Osteocyte (in vitro differentiated cells): ENCODE measurements at regions not wholly inside any gene's neighbourhood (a gene's known extent, or its start where the extent isn't known, plus 50 kb on each side); places are given as distances from the start of the nearest gene placed in this dataset.
A peak's percentile ranks its signal among the peaks of the same experiment; 100 is the strongest.

Experiments
- DNase-seq: peaks from one replicate; pipeline ENCODE4 v3.0.0; 2021; ENCODE audit warnings: mixed read lengths; ENCODE audit not compliant: unreplicated experiment; ENCODE audit errors: extremely low spot score
- H3K27ac Mint-ChIP-seq: one replicate; pipeline ENCODE4 v1.8.0; 2021; ENCODE audit warnings: mild to moderate bottlenecking, mixed read lengths; ENCODE audit not compliant: unreplicated experiment
- H3K27me3 Mint-ChIP-seq: one replicate; pipeline ENCODE4 v1.8.0; 2021; ENCODE audit warnings: mixed read lengths; ENCODE audit not compliant: unreplicated experiment
- H3K36me3 Mint-ChIP-seq: one replicate; pipeline ENCODE4 v1.8.0; 2021; ENCODE audit warnings: mixed read lengths; ENCODE audit not compliant: unreplicated experiment
- H3K4me1 Mint-ChIP-seq: one replicate; pipeline ENCODE4 v1.8.0; 2021; ENCODE audit warnings: mixed read lengths; ENCODE audit not compliant: unreplicated experiment
- H3K4me3 Mint-ChIP-seq: one replicate; pipeline ENCODE4 v1.8.0; 2021; ENCODE audit warnings: mild to moderate bottlenecking, moderate library complexity, mixed read lengths; ENCODE audit not compliant: unreplicated experiment
- H3K9me3 Mint-ChIP-seq: one replicate; pipeline ENCODE4 v1.8.0; 2021; ENCODE audit warnings: mixed read lengths; ENCODE audit not compliant: unreplicated experiment
- TF ChIP-seq, protein P1 (sequence below): fragments of 200-600 bp; sonication (generic); IDR thresholded peaks from 2 replicates; pipeline ENCODE4 v1.5.0; 2021; ENCODE audit warnings: antibody characterized with exemption, mild to moderate bottlenecking, moderate library complexity

DNA sequence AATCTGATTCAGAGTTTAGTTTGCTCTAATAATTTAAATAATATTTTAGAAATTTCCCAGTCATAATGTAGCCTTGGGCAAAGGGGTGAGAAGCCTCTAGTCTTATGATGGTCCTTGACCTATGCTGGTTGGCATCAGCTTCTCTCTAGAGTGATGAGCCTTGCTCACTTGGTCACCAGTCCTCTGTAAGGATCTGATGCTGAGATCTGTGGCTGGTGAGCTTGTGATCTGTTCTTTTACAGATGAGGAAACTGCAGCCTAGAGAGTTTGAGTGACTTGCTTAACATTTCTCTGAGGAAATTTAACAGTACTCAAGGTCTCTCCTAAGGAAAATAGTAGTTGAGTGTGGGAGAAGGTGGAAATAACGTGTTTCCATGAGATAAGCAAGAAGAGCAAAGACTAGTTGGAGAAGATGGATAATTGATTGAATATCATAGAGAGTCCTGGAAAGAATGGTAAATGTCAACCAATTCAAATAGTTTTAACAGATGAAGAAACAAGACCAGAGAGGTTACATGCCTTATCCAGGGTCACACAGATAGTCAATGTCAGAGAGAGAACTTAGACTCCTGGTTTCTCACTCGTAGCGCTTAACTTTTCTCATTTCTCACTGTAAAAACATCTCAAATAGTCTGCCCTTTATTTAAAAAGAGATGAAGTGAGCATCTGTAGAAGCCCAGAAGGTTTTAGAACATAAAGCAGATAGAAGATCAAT, 89.7 kb upstream of the ETV6 start:
- peaks cover 6% of the 10 kb centered on the region for H3K27me3 Mint-ChIP-seq
- H3K27ac Mint-ChIP-seq = no peak overlapping the region
- TF ChIP-seq, protein P1, sequence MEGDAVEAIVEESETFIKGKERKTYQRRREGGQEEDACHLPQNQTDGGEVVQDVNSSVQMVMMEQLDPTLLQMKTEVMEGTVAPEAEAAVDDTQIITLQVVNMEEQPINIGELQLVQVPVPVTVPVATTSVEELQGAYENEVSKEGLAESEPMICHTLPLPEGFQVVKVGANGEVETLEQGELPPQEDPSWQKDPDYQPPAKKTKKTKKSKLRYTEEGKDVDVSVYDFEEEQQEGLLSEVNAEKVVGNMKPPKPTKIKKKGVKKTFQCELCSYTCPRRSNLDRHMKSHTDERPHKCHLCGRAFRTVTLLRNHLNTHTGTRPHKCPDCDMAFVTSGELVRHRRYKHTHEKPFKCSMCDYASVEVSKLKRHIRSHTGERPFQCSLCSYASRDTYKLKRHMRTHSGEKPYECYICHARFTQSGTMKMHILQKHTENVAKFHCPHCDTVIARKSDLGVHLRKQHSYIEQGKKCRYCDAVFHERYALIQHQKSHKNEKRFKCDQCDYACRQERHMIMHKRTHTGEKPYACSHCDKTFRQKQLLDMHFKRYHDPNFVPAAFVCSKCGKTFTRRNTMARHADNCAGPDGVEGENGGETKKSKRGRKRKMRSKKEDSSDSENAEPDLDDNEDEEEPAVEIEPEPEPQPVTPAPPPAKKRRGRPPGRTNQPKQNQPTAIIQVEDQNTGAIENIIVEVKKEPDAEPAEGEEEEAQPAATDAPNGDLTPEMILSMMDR = no peak
- no peak overlapping the region for H3K4me3 Mint-ChIP-seq
- H3K36me3 Mint-ChIP-seq = no peaks in the 10 kb centered on the region
- no peaks in the 10 kb centered on the region for H3K9me3 Mint-ChIP-seq
- DNase-seq = no peak
- peaks cover 26% of the 10 kb centered on the region for H3K4me1 Mint-ChIP-seq

DNA sequence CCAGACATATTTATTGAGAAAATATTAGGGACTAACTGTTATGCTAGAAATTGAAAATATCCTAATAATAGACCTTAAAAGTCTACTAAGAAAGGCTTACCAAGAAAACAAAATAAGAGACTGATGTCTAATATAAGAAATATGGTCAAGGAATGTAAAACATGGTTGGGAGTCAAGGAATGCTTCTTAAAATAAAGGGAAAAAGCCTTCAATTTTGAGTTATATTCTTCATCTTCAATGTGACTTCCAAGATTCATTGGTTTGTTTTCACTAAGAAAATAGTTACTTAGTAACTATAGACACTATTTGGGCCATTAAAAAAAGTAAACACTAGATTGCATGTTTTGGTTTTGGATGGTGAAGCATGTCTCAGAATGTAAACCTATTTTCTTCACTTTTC, 88.1 kb upstream of the ETV6 start:
- peaks cover 1% of the 10 kb centered on the region for H3K27me3 Mint-ChIP-seq
- H3K36me3 Mint-ChIP-seq = no peaks in the 10 kb centered on the region
- no peak for DNase-seq
- peak overlapping the region; percentile 48 for H3K27ac Mint-ChIP-seq
- H3K4me1 Mint-ChIP-seq = peaks cover 22% of the 10 kb centered on the region
- H3K4me3 Mint-ChIP-seq = no peak overlapping the region
- H3K9me3 Mint-ChIP-seq = no peaks in the 10 kb centered on the region
- TF ChIP-seq, protein P1 = no peak

DNA sequence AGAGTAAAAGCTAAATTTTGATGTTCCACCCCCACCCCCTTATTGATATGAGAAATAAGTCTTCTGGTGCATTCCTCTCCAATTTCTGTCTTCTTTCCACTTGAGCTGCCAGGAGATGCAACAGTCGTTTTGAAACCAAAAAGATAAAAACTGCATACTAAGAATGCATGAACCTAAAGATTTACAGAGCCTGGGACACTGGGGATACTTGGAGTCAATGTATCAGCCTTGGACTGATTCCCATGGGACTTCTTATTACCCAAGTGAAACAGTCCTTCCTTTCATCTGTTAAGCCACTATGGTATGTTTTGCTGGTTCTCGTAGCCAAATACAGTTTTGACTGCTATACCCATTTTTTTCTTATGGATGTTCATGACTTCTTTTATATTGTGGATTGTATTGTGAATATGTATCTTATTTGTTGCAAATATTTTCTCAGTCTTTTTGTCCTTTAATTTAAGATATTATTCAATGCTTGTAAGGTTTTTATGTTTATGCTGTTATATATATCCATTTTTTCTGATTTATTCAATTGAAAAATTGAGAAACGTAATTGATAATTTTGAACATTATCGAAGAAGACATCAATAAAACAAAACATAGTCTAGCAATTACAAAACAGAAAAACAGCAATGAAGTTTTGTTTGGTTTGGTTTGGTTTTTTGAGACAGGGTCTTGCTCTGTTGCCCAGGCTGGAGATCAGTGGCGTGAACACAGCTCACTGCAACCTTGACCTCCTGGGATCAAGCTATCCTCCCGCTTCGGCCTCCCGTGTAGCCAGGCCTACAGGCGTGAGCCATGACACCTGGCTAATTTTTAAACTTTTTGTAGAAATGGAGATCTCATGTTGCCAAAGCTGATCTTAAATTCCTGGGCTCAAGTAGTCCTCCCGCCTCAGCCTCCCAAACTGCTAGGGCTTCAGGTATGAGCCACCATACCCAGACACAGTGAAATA, 85.4 kb upstream of the ETV6 start:
- H3K27me3 Mint-ChIP-seq = no peaks in the 10 kb centered on the region
- TF ChIP-seq, protein P1 = no peak
- H3K9me3 Mint-ChIP-seq = no peaks in the 10 kb centered on the region
- peaks cover 33% of the 10 kb centered on the region for H3K4me1 Mint-ChIP-seq
- no peak overlapping the region for H3K4me3 Mint-ChIP-seq
- H3K36me3 Mint-ChIP-seq = no peaks in the 10 kb centered on the region
- no peak for DNase-seq
- no peak overlapping the region for H3K27ac Mint-ChIP-seq

DNA sequence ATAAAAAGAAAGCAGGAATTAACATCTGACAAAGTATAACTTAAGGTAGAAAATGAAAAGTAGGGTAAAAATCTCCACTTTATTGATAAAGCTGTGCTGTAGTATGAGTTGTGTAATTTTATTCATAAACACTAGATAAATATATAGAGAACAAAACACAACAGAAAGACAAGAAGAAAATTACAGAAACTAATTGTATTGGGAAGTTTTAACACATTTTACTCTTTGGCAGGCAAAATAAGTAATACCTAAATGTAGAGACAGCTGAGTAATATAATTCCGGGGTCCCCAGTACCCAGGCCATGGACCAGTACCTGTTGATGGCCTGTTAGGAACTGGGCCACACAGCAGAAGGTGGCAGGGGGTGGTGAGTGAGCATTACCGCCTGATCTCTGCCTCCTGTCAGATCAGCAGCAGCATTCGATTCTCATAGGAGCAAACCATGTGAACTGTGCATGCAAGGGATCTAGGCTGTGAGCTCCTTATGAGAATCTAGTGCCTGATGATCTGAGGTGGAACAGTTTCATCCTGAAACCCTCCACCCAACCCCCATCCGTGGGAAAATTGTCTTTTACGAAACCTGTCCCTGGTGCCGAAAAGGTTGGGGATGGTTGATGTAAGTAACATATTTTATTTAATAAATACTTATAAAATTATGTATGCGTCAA, 84.4 kb upstream of the ETV6 start:
- no peak overlapping the region for H3K27ac Mint-ChIP-seq
- H3K4me3 Mint-ChIP-seq = no peak overlapping the region
- TF ChIP-seq, protein P1 = no peak
- H3K27me3 Mint-ChIP-seq = no peaks in the 10 kb centered on the region
- peaks cover 39% of the 10 kb centered on the region for H3K4me1 Mint-ChIP-seq
- no peaks in the 10 kb centered on the region for H3K36me3 Mint-ChIP-seq
- DNase-seq = no peak
- H3K9me3 Mint-ChIP-seq = no peaks in the 10 kb centered on the region
